Pulmonary artery endothelial cell (primary cell): ENCODE measurements at regions not wholly inside any gene's neighbourhood (a gene's known extent, or its start where the extent isn't known, plus 50 kb on each side); places are given as distances from the start of the nearest gene placed in this dataset.

Experiments
- DNase-seq: peaks from one replicate; pipeline ENCODE4 v3.0.0-alpha.2; 2011; ENCODE audit warnings: low read depth, low spot score

DNA sequence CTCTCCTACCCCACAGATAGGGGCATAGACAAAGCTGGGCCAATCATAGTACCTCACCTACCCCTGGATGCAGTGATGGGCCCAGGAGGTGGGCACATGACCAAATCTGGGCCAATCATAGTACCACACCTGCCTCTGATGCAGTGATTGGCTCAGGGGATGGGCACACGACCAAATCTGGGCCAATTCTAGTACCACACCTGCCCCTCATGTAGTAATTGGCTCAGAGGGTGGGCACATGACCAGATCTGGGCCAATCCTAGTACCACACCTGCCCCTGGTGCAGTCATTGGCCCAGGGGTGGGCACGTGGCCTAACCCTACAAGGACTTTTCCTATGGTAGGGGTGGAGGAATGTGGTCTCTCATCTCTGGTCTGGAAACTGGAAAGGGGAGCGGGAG lies 56.9 kb upstream of the MEF2A start:
- DNase-seq: no peak

GRCh38 chr15:99509686-99510461 lies 55.9 kb upstream of the MEF2A start:
- no peak for DNase-seq

GRCh38 chr15:99511531-99511865 lies 54.3 kb upstream of the MEF2A start:
- peak; percentile 47 for DNase-seq

- DNase-seq: no peak
Observed at GRCh38 chr15:99511866-99512661, 53.7 kb upstream of the MEF2A start.

DNA sequence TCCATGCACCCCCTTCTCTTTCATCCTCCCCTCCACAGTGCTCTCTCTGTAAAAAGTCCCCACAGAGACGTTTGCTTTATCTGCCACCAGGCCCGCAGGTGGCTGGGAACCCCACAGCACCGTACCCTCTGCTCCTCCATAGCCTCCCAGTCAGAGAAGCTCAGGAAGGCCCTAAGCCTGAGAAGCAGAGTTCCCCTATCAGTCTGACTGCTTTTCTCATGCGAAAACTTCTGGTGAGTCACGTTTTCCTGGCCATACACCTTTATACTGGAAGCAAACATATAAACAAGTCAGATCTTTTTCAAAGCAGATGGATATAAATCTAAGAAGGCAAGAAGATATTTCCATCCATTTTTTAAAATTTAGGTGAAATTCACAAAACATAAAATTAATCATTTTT lies 51.5 kb upstream of the MEF2A start:
- DNase-seq: no peak
